Activated CD4-positive, alpha-beta T cell treated with anti-CD3 and anti-CD28 coated beads, Interleukin-2, amount 10 ng/mL, durations not matched to agents 24 days and 14 days (primary cell): ENCODE measurements at regions not wholly inside any gene's neighbourhood (a gene's known extent, or its start where the extent isn't known, plus 50 kb on each side); places are given as distances from the start of the nearest gene placed in this dataset.

Experiments
- DNase-seq: peaks from one replicate; pipeline ENCODE4 v3.0.0; 2022
- H3K27ac Mint-ChIP-seq: one replicate; pipeline ENCODE4 v1.8.0; 2022; ENCODE audit warnings: mild to moderate bottlenecking, mixed read lengths
- H3K27me3 Mint-ChIP-seq: one replicate; pipeline ENCODE4 v1.8.0; 2022; ENCODE audit warnings: mixed read lengths
- H3K36me3 Mint-ChIP-seq: one replicate; pipeline ENCODE4 v1.8.0; 2022; ENCODE audit warnings: low read depth, mild to moderate bottlenecking, mixed read lengths
- H3K4me1 Mint-ChIP-seq: one replicate; pipeline ENCODE4 v1.8.0; 2021; ENCODE audit warnings: mixed read lengths
- H3K4me3 Mint-ChIP-seq: one replicate; pipeline ENCODE4 v1.8.0; 2022; ENCODE audit warnings: mild to moderate bottlenecking, moderate library complexity, mixed read lengths
- H3K9me3 Mint-ChIP-seq: one replicate; pipeline ENCODE4 v1.8.0; 2021; ENCODE audit warnings: mixed read lengths
- intact Hi-C: fragments of 100-400 bp; cut with micrococcal nuclease; formaldehyde crosslinking; loops from one replicate; pipeline ENCODE4 v1.15.1; 2023

GRCh38 chr18:40957533-40958070 is 997.4 kb upstream of the PIK3C3 start:
- H3K27me3 Mint-ChIP-seq: no peaks in the 10 kb centered on the region
- peaks cover 3% of the 10 kb centered on the region for H3K9me3 Mint-ChIP-seq
- no peaks in the 10 kb centered on the region for H3K36me3 Mint-ChIP-seq
- H3K4me1 Mint-ChIP-seq: no peaks in the 10 kb centered on the region
- DNase-seq: no peak
- H3K4me3 Mint-ChIP-seq: no peak overlapping the region
- H3K27ac Mint-ChIP-seq: no peak overlapping the region
- intact Hi-C loops: no loop called here

- intact Hi-C loops: no loop called here
- Mint-ChIP-seq H3K27ac (no peak overlapping the region), H3K9me3 (peaks cover 5% of the 10 kb centered on the region), H3K4me3 (no peak overlapping the region), H3K4me1 (no peaks in the 10 kb centered on the region), H3K36me3 (no peaks in the 10 kb centered on the region), H3K27me3 (no peaks in the 10 kb centered on the region)
- DNase-seq: no peak
Measured at GRCh38 chr18:40956213-40956612, 998.8 kb upstream of the PIK3C3 start.

- no peak for DNase-seq
- no peaks in the 10 kb centered on the region for H3K36me3 Mint-ChIP-seq
- H3K9me3 Mint-ChIP-seq: peaks cover 12% of the 10 kb centered on the region
- H3K4me1 Mint-ChIP-seq: no peaks in the 10 kb centered on the region
- no peaks in the 10 kb centered on the region for H3K27me3 Mint-ChIP-seq
- intact Hi-C loops: no loop called here
- no peak overlapping the region for H3K27ac Mint-ChIP-seq
- no peak overlapping the region for H3K4me3 Mint-ChIP-seq
Measured at GRCh38 chr18:40955351-40955750, 999.7 kb upstream of the PIK3C3 start.

GRCh38 chr18:40949114-40949950 is 1005.7 kb upstream of the PIK3C3 start:
- H3K4me1 Mint-ChIP-seq: no peaks in the 10 kb centered on the region
- H3K4me3 Mint-ChIP-seq: no peak overlapping the region
- DNase-seq: no peak
- H3K27ac Mint-ChIP-seq: no peak overlapping the region
- H3K27me3 Mint-ChIP-seq: no peaks in the 10 kb centered on the region
- H3K36me3 Mint-ChIP-seq: no peaks in the 10 kb centered on the region
- H3K9me3 Mint-ChIP-seq: peaks cover 17% of the 10 kb centered on the region
- intact Hi-C loops: no loop called here

- intact Hi-C loops: no loop called here
- no peaks in the 10 kb centered on the region for H3K4me1 Mint-ChIP-seq
- no peak for DNase-seq
Measured at GRCh38 chr18:40944576-40944975, 1010.5 kb upstream of the PIK3C3 start.

GRCh38 chr18:40939656-40940515 is 1015.1 kb upstream of the PIK3C3 start:
- intact Hi-C loops: no loop called here
- no peaks in the 10 kb centered on the region for H3K36me3 Mint-ChIP-seq
- H3K4me3 Mint-ChIP-seq: no peak overlapping the region
- no peak overlapping the region for H3K27ac Mint-ChIP-seq
- no peaks in the 10 kb centered on the region for H3K27me3 Mint-ChIP-seq
- DNase-seq: no peak
- no peaks in the 10 kb centered on the region for H3K4me1 Mint-ChIP-seq
- H3K9me3 Mint-ChIP-seq: peaks cover 7% of the 10 kb centered on the region

More at GRCh38 chr18:40944576-40944975, 1010.5 kb upstream of the PIK3C3 start:
- Mint-ChIP-seq H3K4me3 (no peak overlapping the region), H3K27ac (no peak overlapping the region), H3K9me3 (peaks cover 14% of the 10 kb centered on the region), H3K36me3 (no peaks in the 10 kb centered on the region), H3K27me3 (no peaks in the 10 kb centered on the region)

- H3K27ac Mint-ChIP-seq: no peak overlapping the region
- H3K9me3 Mint-ChIP-seq: peaks cover 7% of the 10 kb centered on the region
- no peaks in the 10 kb centered on the region for H3K27me3 Mint-ChIP-seq
- DNase-seq: no peak
- H3K4me1 Mint-ChIP-seq: no peaks in the 10 kb centered on the region
- intact Hi-C loops: no loop called here
- no peaks in the 10 kb centered on the region for H3K36me3 Mint-ChIP-seq
- H3K4me3 Mint-ChIP-seq: no peak overlapping the region
Measured at GRCh38 chr18:40938615-40939014, 1016.4 kb upstream of the PIK3C3 start.

GRCh38 chr18:40937386-40937785 is 1017.6 kb upstream of the PIK3C3 start:
- intact Hi-C loops: no loop called here
- H3K36me3 Mint-ChIP-seq: no peaks in the 10 kb centered on the region
- H3K4me3 Mint-ChIP-seq: no peak overlapping the region
- H3K4me1 Mint-ChIP-seq: no peaks in the 10 kb centered on the region
- no peak for DNase-seq
- H3K27me3 Mint-ChIP-seq: no peaks in the 10 kb centered on the region
- H3K27ac Mint-ChIP-seq: no peak overlapping the region
- peaks cover 3% of the 10 kb centered on the region for H3K9me3 Mint-ChIP-seq

GRCh38 chr18:40935423-40935822 is 1019.6 kb upstream of the PIK3C3 start:
- no peaks in the 10 kb centered on the region for H3K27me3 Mint-ChIP-seq
- DNase-seq: no peak
- H3K27ac Mint-ChIP-seq: no peak overlapping the region
- no peaks in the 10 kb centered on the region for H3K4me1 Mint-ChIP-seq
- peaks cover 3% of the 10 kb centered on the region for H3K9me3 Mint-ChIP-seq
- intact Hi-C loops: no loop called here
- H3K4me3 Mint-ChIP-seq: no peak overlapping the region
- no peaks in the 10 kb centered on the region for H3K36me3 Mint-ChIP-seq

GRCh38 chr18:40932862-40933261 is 1022.2 kb upstream of the PIK3C3 start:
- no peaks in the 10 kb centered on the region for H3K4me1 Mint-ChIP-seq
- H3K4me3 Mint-ChIP-seq: no peak overlapping the region
- no peaks in the 10 kb centered on the region for H3K9me3 Mint-ChIP-seq
- H3K36me3 Mint-ChIP-seq: no peaks in the 10 kb centered on the region
- DNase-seq: no peak
- no peaks in the 10 kb centered on the region for H3K27me3 Mint-ChIP-seq
- intact Hi-C loops: no loop called here
- no peak overlapping the region for H3K27ac Mint-ChIP-seq

- no peak for DNase-seq
- Mint-ChIP-seq H3K4me1 (no peaks in the 10 kb centered on the region), H3K4me3 (no peak overlapping the region), H3K9me3 (no peaks in the 10 kb centered on the region), H3K27ac (no peak overlapping the region), H3K36me3 (no peaks in the 10 kb centered on the region), H3K27me3 (no peaks in the 10 kb centered on the region)
- intact Hi-C loops: no loop called here
Measured at GRCh38 chr18:40930211-40930882, 1024.7 kb upstream of the PIK3C3 start.

- H3K9me3 Mint-ChIP-seq: no peaks in the 10 kb centered on the region
- intact Hi-C loops: no loop called here
Measured at GRCh38 chr18:40929399-40929798, 1025.6 kb upstream of the PIK3C3 start.

GRCh38 chr18:40926679-40927078 is 1028.4 kb upstream of the PIK3C3 start:
- H3K27ac Mint-ChIP-seq: no peak overlapping the region
- H3K4me1 Mint-ChIP-seq: no peaks in the 10 kb centered on the region
- no peaks in the 10 kb centered on the region for H3K27me3 Mint-ChIP-seq
- peaks cover 2% of the 10 kb centered on the region for H3K9me3 Mint-ChIP-seq
- H3K4me3 Mint-ChIP-seq: no peak overlapping the region
- no peak for DNase-seq
- H3K36me3 Mint-ChIP-seq: no peaks in the 10 kb centered on the region
- intact Hi-C loops: no loop called here

More at GRCh38 chr18:40929399-40929798, 1025.6 kb upstream of the PIK3C3 start:
- Mint-ChIP-seq H3K4me1 (no peaks in the 10 kb centered on the region), H3K36me3 (no peaks in the 10 kb centered on the region), H3K4me3 (no peak overlapping the region), H3K27ac (no peak overlapping the region), H3K27me3 (no peaks in the 10 kb centered on the region)
- no peak for DNase-seq
